ENCODE measurements at regions not wholly inside any gene's neighbourhood (a gene's known extent, or its start where the extent isn't known, plus 50 kb on each side); places are given as distances from the start of the nearest gene placed in this dataset.

DNA sequence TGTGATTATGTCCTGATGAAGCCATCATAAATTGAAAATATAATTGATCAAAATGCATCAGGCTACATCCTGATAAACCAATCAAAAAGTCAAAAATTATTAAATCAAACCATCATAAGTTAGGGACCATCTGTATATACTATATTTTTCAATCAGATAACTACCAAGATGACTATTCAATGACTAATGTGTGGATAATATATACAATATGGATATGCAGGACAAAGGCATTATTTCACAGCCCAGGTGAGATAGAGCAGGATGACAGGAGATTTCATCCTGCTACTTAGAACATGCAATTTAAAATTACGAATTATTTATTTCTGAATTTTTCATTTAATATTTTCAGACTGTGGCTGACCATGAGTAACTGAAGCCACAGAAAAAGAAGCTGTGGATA is 137.3 kb upstream of the GNAI1 start:
- TF ChIP-seq, protein P1, sequence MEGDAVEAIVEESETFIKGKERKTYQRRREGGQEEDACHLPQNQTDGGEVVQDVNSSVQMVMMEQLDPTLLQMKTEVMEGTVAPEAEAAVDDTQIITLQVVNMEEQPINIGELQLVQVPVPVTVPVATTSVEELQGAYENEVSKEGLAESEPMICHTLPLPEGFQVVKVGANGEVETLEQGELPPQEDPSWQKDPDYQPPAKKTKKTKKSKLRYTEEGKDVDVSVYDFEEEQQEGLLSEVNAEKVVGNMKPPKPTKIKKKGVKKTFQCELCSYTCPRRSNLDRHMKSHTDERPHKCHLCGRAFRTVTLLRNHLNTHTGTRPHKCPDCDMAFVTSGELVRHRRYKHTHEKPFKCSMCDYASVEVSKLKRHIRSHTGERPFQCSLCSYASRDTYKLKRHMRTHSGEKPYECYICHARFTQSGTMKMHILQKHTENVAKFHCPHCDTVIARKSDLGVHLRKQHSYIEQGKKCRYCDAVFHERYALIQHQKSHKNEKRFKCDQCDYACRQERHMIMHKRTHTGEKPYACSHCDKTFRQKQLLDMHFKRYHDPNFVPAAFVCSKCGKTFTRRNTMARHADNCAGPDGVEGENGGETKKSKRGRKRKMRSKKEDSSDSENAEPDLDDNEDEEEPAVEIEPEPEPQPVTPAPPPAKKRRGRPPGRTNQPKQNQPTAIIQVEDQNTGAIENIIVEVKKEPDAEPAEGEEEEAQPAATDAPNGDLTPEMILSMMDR (conservative IDR thresholded peaks at IDR 0.05; ENCODE audit: low read length): no peak
- TF ChIP-seq EZH2phosphoT487 (IDR thresholded peaks at IDR 0.05; ENCODE audit: borderline replicate concordance): no peak
